ENCODE measurements at regions not wholly inside any gene's neighbourhood (a gene's known extent, or its start where the extent isn't known, plus 50 kb on each side); places are given as distances from the start of the nearest gene placed in this dataset.

GRCh38 chr21:35953597-35953996, 106.7 kb downstream of the SETD4 start (continued):
- TF ChIP-seq ZNF777 (CRISPR knock-in tag; IDR thresholded peaks at IDR 0.05) = no peak
- TF ChIP-seq ARID5B (CRISPR knock-in tag; IDR thresholded peaks at IDR 0.05) = peak; percentile 100
- TF ChIP-seq ZBTB46 (CRISPR knock-in tag; IDR thresholded peaks at IDR 0.05; ENCODE audit: borderline replicate concordance) = no peak
- no peak for TF ChIP-seq IRF9 (CRISPR knock-in tag; IDR thresholded peaks at IDR 0.05; ENCODE audit: borderline replicate concordance)
- TF ChIP-seq RBAK (CRISPR knock-in tag; IDR thresholded peaks at IDR 0.05) = no peak
- TF ChIP-seq GATAD2A (CRISPR knock-in tag; IDR thresholded peaks at IDR 0.05) = peak; percentile 99
- TF ChIP-seq THRA (CRISPR knock-in tag; IDR thresholded peaks at IDR 0.05; ENCODE audit: borderline replicate concordance) = peak; percentile 96
- TF ChIP-seq ZNF574 (CRISPR knock-in tag; IDR thresholded peaks at IDR 0.05) = peak; percentile 43; the same call in 1 of the 2 replicates
- no peak for TF ChIP-seq SCMH1 (CRISPR knock-in tag; IDR thresholded peaks at IDR 0.05; ENCODE audit: borderline replicate concordance)
- no peak for TF ChIP-seq ZNF839 (CRISPR knock-in tag; IDR thresholded peaks at IDR 0.05; ENCODE audit: borderline replicate concordance)
- TF ChIP-seq ZNF672 (CRISPR knock-in tag; IDR thresholded peaks at IDR 0.05) = no peak
- no peak for TF ChIP-seq ZKSCAN1 (IDR thresholded peaks at IDR 0.05; ENCODE audit: low read length)
- TF ChIP-seq ZNF12 (CRISPR knock-in tag; IDR thresholded peaks at IDR 0.05) = peak; percentile 52; the same call in 1 of the 2 replicates
- no peak for TF ChIP-seq ZBTB37 (CRISPR knock-in tag; IDR thresholded peaks at IDR 0.05)
- TF ChIP-seq ZNF558 (CRISPR knock-in tag; IDR thresholded peaks at IDR 0.05; ENCODE audit: borderline replicate concordance) = no peak
- TF ChIP-seq THYN1 (CRISPR knock-in tag; IDR thresholded peaks at IDR 0.05; ENCODE audit: borderline replicate concordance, low read depth) = 0 out of 2 replicates have a peak, but pooled peaks have one; percentile 47

All from HepG2 (cell line).